Esophagus squamous epithelium (tissue), 4 donors: ENCODE measurements at regions not wholly inside any gene's neighbourhood (a gene's known extent, or its start where the extent isn't known, plus 50 kb on each side); places are given as distances from the start of the nearest gene placed in this dataset.

Experiments
- POLR2A ChIP-seq, 4 donors: fragments of 450-650 bp; IDR thresholded peaks; one replicate each; pipeline ENCODE4 v1.6.1; 2017; ENCODE audit warnings: antibody characterized with exemption in 4 of 4, mild to moderate bottlenecking in 4 of 4, moderate library complexity in 3 of 4
- TF ChIP-seq, protein P1 (sequence below), 6 experiments: fragments of 450-650 bp in 4 of 6; fragments of 200-600 bp in 2 of 6; sonication (generic) in 2 of 6; IDR thresholded peaks; one replicate each; pipeline ENCODE4 v1.5.1; 2016 to 2019; ENCODE audit warnings: antibody characterized with exemption in 6 of 6, mild to moderate bottlenecking in 4 of 6, moderate library complexity in 4 of 6

DNA sequence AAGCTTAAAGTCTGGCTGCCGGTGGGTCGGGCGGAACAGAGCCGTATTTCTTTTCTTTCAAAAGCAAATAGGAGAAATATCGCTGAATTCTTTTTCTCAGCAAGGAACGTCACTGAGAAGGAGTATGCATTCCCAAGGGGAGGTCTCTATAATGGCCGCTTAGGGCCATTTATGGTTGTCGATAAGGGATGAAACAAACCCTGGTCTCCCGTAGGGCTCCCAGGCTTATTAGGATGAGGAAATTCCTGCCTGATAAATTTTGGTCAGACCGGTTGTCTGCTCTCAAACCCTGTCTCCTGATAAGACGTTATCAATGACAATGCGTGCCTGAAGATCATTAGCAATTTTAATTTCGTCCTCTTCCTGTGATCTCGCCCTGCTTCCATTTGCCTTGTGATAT lies 227.7 kb upstream of the ZEB2 start:
- no peak for TF ChIP-seq POLR2A (IDR thresholded peaks at IDR 0.05)
- TF ChIP-seq, protein P1, sequence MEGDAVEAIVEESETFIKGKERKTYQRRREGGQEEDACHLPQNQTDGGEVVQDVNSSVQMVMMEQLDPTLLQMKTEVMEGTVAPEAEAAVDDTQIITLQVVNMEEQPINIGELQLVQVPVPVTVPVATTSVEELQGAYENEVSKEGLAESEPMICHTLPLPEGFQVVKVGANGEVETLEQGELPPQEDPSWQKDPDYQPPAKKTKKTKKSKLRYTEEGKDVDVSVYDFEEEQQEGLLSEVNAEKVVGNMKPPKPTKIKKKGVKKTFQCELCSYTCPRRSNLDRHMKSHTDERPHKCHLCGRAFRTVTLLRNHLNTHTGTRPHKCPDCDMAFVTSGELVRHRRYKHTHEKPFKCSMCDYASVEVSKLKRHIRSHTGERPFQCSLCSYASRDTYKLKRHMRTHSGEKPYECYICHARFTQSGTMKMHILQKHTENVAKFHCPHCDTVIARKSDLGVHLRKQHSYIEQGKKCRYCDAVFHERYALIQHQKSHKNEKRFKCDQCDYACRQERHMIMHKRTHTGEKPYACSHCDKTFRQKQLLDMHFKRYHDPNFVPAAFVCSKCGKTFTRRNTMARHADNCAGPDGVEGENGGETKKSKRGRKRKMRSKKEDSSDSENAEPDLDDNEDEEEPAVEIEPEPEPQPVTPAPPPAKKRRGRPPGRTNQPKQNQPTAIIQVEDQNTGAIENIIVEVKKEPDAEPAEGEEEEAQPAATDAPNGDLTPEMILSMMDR (IDR thresholded peaks at IDR 0.05): no peak
